ENCODE measurements at regions not wholly inside any gene's neighbourhood (a gene's known extent, or its start where the extent isn't known, plus 50 kb on each side); places are given as distances from the start of the nearest gene placed in this dataset.
"Not testable (repeated sequence)": the region's sequence is repeated elsewhere in the genome, so short reads cannot be mapped to it uniquely, and the experiment has no call there.

- no peak for DNase-seq
These were observed 615.1 kb downstream of the CDH8 start for GRCh38 chr16:61421111-61421510.

- no peak for DNase-seq
These were observed 616.4 kb downstream of the CDH8 start for GRCh38 chr16:61419791-61420190.

- not testable (repeated sequence) for DNase-seq
These were observed 617.4 kb downstream of the CDH8 start for GRCh38 chr16:61418802-61419201.

DNA sequence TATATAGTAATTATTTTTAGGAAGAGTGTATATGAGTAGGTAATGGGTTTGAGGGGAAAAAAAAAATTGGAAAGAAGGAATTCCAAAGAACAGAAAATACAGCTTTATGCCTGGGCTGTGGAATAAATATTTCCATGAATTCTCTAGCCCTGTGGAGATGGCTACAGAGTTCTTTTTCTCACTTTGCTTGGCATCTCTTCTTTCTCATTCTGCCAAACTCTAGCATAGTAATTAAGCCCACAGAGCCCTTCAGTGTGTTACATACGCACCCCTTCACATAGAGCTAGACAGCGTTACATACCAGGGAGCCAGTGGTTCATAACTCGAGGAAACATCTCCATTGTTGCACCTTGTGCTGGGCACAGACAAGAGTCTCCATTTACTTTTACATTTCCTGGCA, 621.1 kb downstream of the CDH8 start:
- DNase-seq = no peak

DNA sequence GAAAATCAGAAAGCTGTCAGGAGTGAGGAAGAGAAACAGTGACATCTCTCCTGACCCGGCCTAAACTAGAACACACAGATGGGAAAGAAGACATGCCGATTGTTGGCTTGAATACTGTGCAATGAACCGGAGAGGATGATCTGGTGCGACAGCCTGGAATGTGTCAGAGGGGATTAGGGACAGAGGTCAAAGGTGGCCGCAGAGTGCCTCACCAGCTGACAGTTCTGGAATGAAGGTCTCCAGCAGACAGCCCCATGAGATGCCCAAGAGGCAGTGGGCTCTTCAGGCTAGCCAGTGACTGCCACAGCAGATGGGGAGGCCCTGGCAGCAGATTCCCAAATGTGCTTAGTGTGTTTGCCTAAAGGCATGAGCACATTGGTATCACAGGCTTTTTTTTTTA, 623.2 kb downstream of the CDH8 start:
- DNase-seq = no peak

GRCh38 chr16:61412562-61412961, 623.7 kb downstream of the CDH8 start:
- no peak for DNase-seq

GRCh38 chr16:61409604-61410003, 626.6 kb downstream of the CDH8 start:
- no peak for DNase-seq

GRCh38 chr16:61403386-61403785, 632.9 kb downstream of the CDH8 start:
- DNase-seq = no peak

- DNase-seq = no peak
These were observed 644.3 kb downstream of the CDH8 start for GRCh38 chr16:61391896-61392295.

- DNase-seq = no peak
These were observed 645.1 kb downstream of the CDH8 start for GRCh38 chr16:61390965-61391637.

GRCh38 chr16:61385392-61386071, 650.7 kb downstream of the CDH8 start:
- no peak for DNase-seq

DNA sequence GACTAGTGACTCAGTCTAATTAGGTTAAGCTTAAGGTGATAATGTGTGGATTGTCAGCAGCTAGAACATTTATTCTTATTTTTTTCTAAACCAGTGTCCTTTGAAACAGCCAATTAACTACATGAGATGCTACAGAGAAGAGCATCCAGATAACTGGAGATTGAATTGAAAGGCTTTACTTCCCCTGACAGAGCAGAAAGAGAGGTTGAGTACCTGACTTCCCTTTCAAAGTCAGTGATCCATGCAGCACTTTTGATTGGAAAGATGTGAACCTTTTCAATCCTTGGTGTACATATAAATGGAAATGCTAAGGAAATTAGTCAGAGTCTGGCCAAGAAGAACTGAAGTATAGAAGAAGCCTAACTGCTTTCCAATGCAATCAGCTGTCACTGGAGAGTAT, 653.8 kb downstream of the CDH8 start:
- no peak for DNase-seq

DNA sequence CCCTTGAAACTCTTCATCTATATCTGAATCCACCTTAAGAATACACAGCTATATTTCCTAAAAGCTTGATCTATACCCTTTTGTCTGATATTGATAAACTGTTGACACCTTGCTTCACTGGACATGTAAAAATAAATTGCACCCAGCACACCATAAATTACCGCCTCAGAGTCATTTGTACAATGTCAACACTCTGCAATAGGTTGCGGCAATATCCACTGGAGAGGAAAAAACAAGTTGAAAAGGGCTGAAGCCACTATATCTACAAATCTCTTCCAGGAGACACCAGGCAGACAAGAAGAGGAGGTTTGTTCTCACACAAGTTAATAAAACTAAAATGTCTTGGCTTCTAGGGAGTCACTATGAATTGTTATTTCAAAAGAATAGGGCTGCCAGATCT, 656.9 kb downstream of the CDH8 start:
- DNase-seq = no peak

GRCh38 chr16:61374071-61374470, 662.2 kb downstream of the CDH8 start:
- no peak for DNase-seq

- no peak for DNase-seq
These were observed 664.4 kb downstream of the CDH8 start for GRCh38 chr16:61371881-61372280.

- DNase-seq = no peak
These were observed 664.9 kb downstream of the CDH8 start for GRCh38 chr16:61371388-61371787.

DNA sequence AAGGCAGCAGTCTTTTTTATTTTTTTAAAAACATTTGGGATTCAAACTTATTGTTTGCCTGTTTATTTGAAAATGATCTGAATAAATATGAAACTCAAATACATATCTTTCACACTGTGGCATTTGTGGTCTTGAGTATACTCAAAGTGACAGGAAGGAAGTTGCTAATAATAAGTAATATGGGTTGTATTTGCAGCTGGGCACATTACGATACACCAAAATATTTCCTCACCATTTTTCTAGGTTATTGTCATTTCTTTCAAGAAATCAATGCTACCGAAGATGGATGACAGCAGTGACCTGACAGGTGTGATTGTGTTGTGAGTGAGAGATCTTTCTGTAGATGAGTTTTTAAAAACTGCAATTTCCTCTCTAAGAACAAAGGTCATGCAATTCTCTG, 665.7 kb downstream of the CDH8 start:
- DNase-seq = no peak

DNA sequence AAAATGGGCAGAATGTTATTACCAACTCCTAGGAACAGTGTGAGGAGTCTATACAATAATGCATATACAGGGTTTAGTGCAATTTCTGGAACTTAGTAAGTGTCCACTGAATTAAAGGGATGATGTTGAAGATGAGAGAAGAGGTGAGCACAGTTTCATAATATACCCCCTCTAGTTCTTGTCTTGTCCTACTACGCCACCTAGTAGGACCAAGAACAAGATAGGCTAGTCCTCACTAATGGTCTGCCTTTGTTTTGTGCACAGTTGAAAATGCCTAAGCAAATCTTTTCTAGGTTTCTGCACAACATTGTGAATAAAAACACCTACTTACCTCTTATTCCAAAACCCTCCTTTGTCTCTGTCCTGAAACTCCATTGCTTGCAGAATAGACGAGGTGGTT, 670.2 kb downstream of the CDH8 start:
- no peak for DNase-seq

DNA sequence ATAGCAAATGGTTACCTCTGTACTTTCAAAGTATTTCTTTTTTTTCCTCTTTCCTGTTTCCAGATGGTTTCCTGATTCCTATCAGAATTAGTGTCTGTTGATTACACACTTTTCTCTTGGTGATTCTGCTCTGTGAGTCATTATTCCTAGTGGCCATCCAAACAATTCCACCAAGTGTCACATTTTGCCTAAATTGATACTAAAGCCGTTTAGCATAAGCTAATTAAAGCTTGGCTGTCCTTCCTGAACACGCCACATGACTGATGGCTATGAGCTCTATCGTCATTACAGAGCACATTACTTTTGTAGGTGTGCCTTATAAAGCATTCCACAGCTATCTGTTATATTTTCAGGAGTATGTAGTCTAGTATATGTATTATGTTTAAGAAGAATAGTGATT, 671.2 kb downstream of the CDH8 start:
- DNase-seq = no peak

DNA sequence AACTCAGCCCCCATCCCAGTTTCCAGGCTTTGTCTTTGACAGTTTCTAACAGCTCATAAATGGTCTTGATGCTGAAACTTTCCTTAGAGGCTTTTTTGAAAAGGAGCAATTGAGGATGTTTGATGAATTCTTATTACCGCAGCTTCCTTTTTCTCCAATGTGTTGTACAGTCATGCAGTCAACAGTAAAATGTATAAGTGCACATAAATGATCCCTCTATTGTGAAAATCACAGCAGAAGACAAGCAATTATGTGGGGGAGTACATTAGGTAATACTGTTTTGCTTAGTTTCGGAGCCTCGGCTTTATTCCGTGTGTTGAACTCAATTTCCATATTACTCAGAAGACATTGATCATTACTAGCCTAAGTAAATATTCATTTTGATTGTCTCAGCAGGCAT, 673.7 kb downstream of the CDH8 start:
- no peak for DNase-seq

- no peak for DNase-seq
These were observed 691.4 kb downstream of the CDH8 start for GRCh38 chr16:61344791-61345190.

GRCh38 chr16:61332461-61332860, 703.8 kb downstream of the CDH8 start:
- no peak for DNase-seq

DNA sequence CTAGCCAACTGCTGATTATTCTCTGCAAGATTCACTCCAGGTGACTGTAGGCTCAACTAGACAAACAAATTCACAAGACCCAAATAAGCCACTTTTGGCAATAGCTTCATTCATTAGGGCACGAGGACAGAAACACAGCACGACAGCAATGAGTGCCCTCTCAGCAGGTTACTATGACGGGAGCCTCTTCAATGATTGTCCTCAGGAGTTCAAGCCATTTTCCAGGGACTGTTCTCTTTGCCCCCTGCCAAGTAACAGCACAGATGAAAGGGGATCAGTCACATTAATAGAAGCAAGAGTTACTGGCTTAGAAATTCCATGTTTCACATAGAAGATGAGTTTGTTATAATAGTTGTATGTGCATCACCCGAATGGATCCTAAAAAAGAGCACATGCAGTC, 712.2 kb downstream of the CDH8 start:
- DNase-seq = no peak

DNA sequence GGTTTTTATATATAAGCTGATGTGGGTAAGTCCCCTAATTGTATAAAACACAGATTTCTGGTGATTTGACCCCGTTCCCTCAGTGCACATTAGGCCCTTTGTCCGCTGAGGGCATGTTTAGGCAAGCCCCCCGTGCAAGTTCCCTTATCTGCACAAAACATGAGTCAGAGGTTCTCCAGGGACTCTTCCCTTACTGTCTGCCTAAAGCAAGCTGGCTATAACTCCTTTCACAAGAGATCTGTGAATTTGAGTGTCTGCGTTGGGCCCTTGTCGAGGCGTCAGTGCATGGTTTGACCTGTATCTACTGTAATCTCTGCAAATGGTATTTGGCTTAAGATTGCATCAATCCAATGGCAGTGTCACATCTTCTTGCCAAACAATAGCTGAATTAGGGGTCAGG, 712.8 kb downstream of the CDH8 start:
- no peak for DNase-seq

- no peak for DNase-seq
These were observed 715.4 kb downstream of the CDH8 start for GRCh38 chr16:61320791-61321190.

Measured in activated CD4-positive, alpha-beta T cell treated with anti-CD3 and anti-CD28 coated beads, Interleukin-2, Interleukin-6, amounts not matched to agents 100 ng/mL and 50 ng/mL, durations not matched to agents 16 hours and 8 hours (primary cell).